GM21423 (cell line): ENCODE measurements at regions not wholly inside any gene's neighbourhood (a gene's known extent, or its start where the extent isn't known, plus 50 kb on each side); places are given as distances from the start of the nearest gene placed in this dataset.

ENCODE experiments used
- ATAC-seq: cut with Tn5 transposase; IDR thresholded peaks from one replicate; pipeline ENCODE4 v1.9.1; 2021; ENCODE audit warnings: mild to moderate bottlenecking, moderate library complexity; ENCODE audit not compliant: unreplicated experiment

- no peak for ATAC-seq
These were observed 349.1 kb upstream of the PTPRD start for GRCh38 chr9:10961883-10962282.

GRCh38 chr9:10983251-10983650 is 370.4 kb upstream of the PTPRD start:
- no peak for ATAC-seq

- ATAC-seq: no peak
These were observed 386.8 kb upstream of the PTPRD start for GRCh38 chr9:10999646-11000045.

GRCh38 chr9:11001546-11001945 is 388.7 kb upstream of the PTPRD start:
- no peak for ATAC-seq

- ATAC-seq: no peak
These were observed 389.9 kb upstream of the PTPRD start for GRCh38 chr9:11002705-11003104.

- no peak for ATAC-seq
These were observed 391.0 kb upstream of the PTPRD start for GRCh38 chr9:11003836-11004235.

GRCh38 chr9:11011696-11012095 is 398.9 kb upstream of the PTPRD start:
- no peak for ATAC-seq

GRCh38 chr9:11016081-11016480 is 403.3 kb upstream of the PTPRD start:
- no peak for ATAC-seq

- no peak for ATAC-seq
These were observed 410.4 kb upstream of the PTPRD start for GRCh38 chr9:11023201-11023600.

GRCh38 chr9:11025775-11026174 is 413.0 kb upstream of the PTPRD start:
- no peak for ATAC-seq

- ATAC-seq: no peak
These were observed 425.6 kb upstream of the PTPRD start for GRCh38 chr9:11038366-11038765.

- ATAC-seq: no peak
These were observed 426.2 kb upstream of the PTPRD start for GRCh38 chr9:11039006-11039405.

- ATAC-seq: no peak
These were observed 432.8 kb upstream of the PTPRD start for GRCh38 chr9:11045589-11045988.

- ATAC-seq: no peak
These were observed 450.5 kb upstream of the PTPRD start for GRCh38 chr9:11063263-11063662.

GRCh38 chr9:11064909-11065308 is 452.1 kb upstream of the PTPRD start:
- no peak for ATAC-seq

- ATAC-seq: no peak
These were observed 459.4 kb upstream of the PTPRD start for GRCh38 chr9:11072176-11072575.

GRCh38 chr9:11086561-11086960 is 473.8 kb upstream of the PTPRD start:
- ATAC-seq: no peak

GRCh38 chr9:11088821-11089374 is 476.1 kb upstream of the PTPRD start:
- ATAC-seq: no peak

- ATAC-seq: no peak
These were observed 480.2 kb upstream of the PTPRD start for GRCh38 chr9:11092974-11093373.

- no peak for ATAC-seq
These were observed 484.2 kb upstream of the PTPRD start for GRCh38 chr9:11097020-11097419.

- no peak for ATAC-seq
These were observed 490.7 kb upstream of the PTPRD start for GRCh38 chr9:11103525-11103924.

GRCh38 chr9:11107196-11107595 is 494.4 kb upstream of the PTPRD start:
- no peak for ATAC-seq

GRCh38 chr9:11128156-11128555 is 515.4 kb upstream of the PTPRD start:
- ATAC-seq: no peak

GRCh38 chr9:11135851-11136250 is 523.0 kb upstream of the PTPRD start:
- ATAC-seq: no peak
